HAP-1 (cell line): ENCODE measurements at regions not wholly inside any gene's neighbourhood (a gene's known extent, or its start where the extent isn't known, plus 50 kb on each side); places are given as distances from the start of the nearest gene placed in this dataset.
"Not testable (repeated sequence)": the region's sequence is repeated elsewhere in the genome, so short reads cannot be mapped to it uniquely, and the experiment has no call there.

Experiments
- DNase-seq, 2 experiments: peaks; one replicate each; pipeline ENCODE4 v3.0.0-alpha.2; 2016 to 2020; ENCODE audit warnings: low spot score in 2 of 2
- H3K27me3 ChIP-seq: fragments of 250-450 bp; sonication (Bioruptor Pico); 2 replicates; pipeline ENCODE4 v1.5.1; 2020; ENCODE audit warnings: low read depth, mild to moderate bottlenecking, moderate library complexity
- H3K36me3 ChIP-seq: fragments of 250-450 bp; sonication (Bioruptor Pico); replicated peaks from 2 replicates; pipeline ENCODE4 v1.5.1; 2020; ENCODE audit warnings: mild to moderate bottlenecking
- H3K4me1 ChIP-seq: fragments of 250-450 bp; sonication (Bioruptor Pico); 2 replicates; pipeline ENCODE4 v1.5.1; 2020; ENCODE audit warnings: mild to moderate bottlenecking
- H3K4me3 ChIP-seq: fragments of 250-450 bp; sonication (Bioruptor Pico); 2 replicates; pipeline ENCODE4 v1.5.1; 2020; ENCODE audit warnings: mild to moderate bottlenecking, moderate library complexity
- H3K9me3 ChIP-seq: fragments of 250-450 bp; sonication (Bioruptor Pico); 2 replicates; pipeline ENCODE4 v1.5.1; 2020; ENCODE audit warnings: mild to moderate bottlenecking, moderate library complexity
- in situ Hi-C: fragments of 300-500 bp; cut with MboI; formaldehyde crosslinking; loops from 3 replicates; pipeline ENCODE4 v1.14.3; 2020; ENCODE audit warnings: low sequenced_read_pairs, inconsistent platforms, mixed read lengths

DNA sequence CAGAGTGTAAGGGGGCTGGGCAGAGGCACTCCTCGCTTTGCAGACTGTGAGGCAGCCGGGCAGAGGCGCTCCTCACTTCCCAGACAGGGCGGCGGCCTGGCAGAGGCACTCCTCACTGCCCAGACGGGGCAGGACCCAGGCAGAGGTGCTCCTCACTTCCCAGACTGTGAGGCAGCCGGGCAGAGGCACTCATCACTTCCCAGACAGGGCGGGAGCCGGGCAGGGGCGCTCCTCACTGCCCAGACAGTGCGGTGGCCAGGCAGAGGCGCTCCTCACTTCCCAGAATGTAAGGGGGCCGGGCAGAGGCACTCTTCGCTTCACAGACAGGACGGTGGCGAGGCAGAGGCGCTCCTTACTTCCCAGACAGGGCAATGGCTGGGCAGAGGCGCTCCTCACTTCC lies 442.5 kb downstream of the SPATA31D1 start:
- in situ Hi-C loops = no loop called here
- no peak overlapping the region for H3K4me3 ChIP-seq
- no peak for DNase-seq
- H3K9me3 ChIP-seq = no peaks in the 10 kb centered on the region
- H3K36me3 ChIP-seq = no peaks in the 10 kb centered on the region
- no peaks in the 10 kb centered on the region for H3K4me1 ChIP-seq
- H3K27me3 ChIP-seq = no peaks in the 10 kb centered on the region

- H3K36me3 ChIP-seq, H3K9me3 ChIP-seq, DNase-seq, H3K27me3 ChIP-seq, in situ Hi-C loops, H3K4me3 ChIP-seq, H3K4me1 ChIP-seq: not testable (repeated sequence)
Measured at GRCh38 chr9:82433290-82433931, 444.8 kb downstream of the SPATA31D1 start.

DNA sequence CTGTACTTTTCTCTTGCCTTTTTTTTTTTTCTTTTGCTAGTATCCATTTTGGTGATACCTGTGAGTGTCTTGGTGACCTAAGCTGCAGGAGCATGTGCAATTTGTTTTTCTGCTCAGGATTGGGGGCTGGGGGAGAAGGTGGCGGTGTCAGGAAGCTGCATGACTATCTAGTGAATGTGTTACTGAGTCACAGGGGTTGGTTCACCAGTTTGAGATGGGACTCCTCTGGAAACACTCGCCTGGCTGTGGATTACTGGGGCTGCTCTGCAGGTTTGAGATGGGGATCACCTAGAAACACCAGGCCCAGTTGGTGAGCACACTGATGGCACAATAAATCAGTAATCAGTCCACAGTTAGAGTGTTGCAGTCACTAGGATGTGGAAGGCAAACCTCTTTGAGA lies 447.9 kb downstream of the SPATA31D1 start:
- no peaks in the 10 kb centered on the region for H3K27me3 ChIP-seq
- DNase-seq = no peak
- in situ Hi-C loops = no loop called here

DNA sequence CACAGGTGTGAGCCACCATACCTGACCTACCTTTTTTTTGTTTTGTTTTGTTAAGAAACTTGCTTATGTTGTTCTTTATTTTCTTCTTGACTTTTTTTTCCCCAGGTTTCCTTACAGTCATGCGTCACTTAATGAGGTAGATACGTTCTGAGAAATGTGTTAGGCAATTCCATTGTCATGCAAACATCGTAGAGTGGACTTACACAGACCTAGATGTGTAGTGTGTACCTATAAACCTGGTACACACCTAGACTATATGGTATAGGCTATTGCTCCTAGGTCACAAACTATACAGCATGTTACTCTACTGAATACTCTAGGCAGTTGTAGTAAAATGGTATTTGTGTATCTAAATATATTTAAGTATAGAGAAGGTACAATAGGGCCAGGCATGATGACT lies 448.6 kb downstream of the SPATA31D1 start:
- in situ Hi-C loops, DNase-seq, H3K4me1 ChIP-seq, H3K9me3 ChIP-seq, H3K27me3 ChIP-seq, H3K4me3 ChIP-seq, H3K36me3 ChIP-seq: not testable (repeated sequence)

More for the DNA sequence above, 447.9 kb downstream of the SPATA31D1 start:
- Histone ChIP-seq H3K4me1 (no peaks in the 10 kb centered on the region), H3K9me3 (no peaks in the 10 kb centered on the region), H3K4me3 (no peak overlapping the region), H3K36me3 (no peaks in the 10 kb centered on the region)

DNA sequence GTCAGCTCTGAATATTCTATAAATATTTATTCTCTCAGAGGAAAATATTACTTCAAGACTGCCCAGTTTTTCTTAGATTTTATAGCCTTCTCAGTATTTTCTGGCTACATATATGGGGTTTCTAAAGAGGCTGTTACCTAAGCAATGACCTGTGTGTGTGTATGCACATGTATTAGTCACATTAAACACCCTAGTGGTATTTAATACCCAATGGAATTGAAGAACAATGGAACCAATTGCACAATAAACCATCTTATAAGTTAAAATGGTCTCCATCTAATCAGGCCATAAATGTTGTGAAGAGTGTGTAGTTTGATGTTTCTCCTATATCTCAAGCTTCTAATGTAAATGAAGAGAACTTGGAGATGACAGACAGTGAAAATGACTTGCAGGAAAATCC lies 450.0 kb downstream of the SPATA31D1 start:
- in situ Hi-C loops = no loop called here
- Histone ChIP-seq H3K4me3 (no peak overlapping the region), H3K27me3 (no peaks in the 10 kb centered on the region), H3K36me3 (no peaks in the 10 kb centered on the region), H3K9me3 (no peaks in the 10 kb centered on the region), H3K4me1 (no peaks in the 10 kb centered on the region)
- DNase-seq = no peak

DNA sequence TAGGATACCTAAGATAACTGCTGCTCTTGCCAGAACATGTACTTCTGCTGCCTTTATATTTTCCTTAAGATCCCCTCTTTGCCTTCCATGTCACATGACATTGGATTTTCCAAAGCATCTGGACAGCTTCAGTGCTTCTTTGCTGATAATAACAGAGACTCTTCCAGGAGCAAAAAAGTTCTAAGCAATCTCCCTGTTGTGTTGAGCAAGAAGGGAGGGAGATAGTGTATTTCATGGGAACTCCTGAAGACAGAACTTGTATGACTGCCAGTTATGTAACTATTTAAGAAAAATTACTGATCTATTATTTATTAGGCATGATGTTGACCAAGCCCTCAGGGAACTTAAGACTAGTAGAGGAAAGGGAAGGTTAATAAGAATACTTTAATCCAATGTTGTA lies 454.7 kb downstream of the SPATA31D1 start:
- no peak for DNase-seq
- H3K9me3 ChIP-seq = no peaks in the 10 kb centered on the region
- in situ Hi-C loops = no loop called here

GRCh38 chr9:82445556-82445955 lies 457.0 kb downstream of the SPATA31D1 start:
- Histone ChIP-seq H3K4me1 (no peaks in the 10 kb centered on the region), H3K4me3 (no peak overlapping the region), H3K9me3 (no peaks in the 10 kb centered on the region), H3K27me3 (no peaks in the 10 kb centered on the region), H3K36me3 (no peaks in the 10 kb centered on the region)
- in situ Hi-C loops = no loop called here
- DNase-seq = no peak

More for the DNA sequence above, 454.7 kb downstream of the SPATA31D1 start:
- Histone ChIP-seq H3K4me3 (no peak overlapping the region), H3K27me3 (no peaks in the 10 kb centered on the region), H3K36me3 (no peaks in the 10 kb centered on the region), H3K4me1 (no peaks in the 10 kb centered on the region)

DNA sequence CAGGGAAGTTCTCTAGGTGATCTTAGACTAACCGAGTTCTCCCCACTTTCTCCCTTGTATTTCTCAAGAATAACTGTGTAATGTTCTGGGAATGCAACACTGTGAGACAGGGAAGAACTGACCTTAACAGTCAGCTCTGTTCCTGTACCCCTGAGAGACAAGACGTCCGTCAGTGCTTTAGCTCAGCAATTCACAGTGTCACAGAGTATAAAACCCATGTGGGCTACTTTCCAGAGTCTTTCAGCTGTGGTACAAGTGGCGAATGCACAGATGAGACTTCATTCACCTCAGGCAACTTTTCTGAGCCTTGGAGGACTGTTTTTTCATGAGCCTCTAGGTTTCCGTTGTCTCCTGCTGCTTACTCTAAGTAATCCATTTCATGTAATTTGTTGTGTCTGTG lies 458.8 kb downstream of the SPATA31D1 start:
- in situ Hi-C loops = no loop called here

GRCh38 chr9:82449986-82450385 lies 461.4 kb downstream of the SPATA31D1 start:
- in situ Hi-C loops = no loop called here
- no peaks in the 10 kb centered on the region for H3K4me1 ChIP-seq
- DNase-seq = no peak

More for the DNA sequence above, 458.8 kb downstream of the SPATA31D1 start:
- DNase-seq = no peak
- Histone ChIP-seq H3K4me3 (no peak overlapping the region), H3K27me3 (no peaks in the 10 kb centered on the region), H3K4me1 (no peaks in the 10 kb centered on the region), H3K9me3 (no peaks in the 10 kb centered on the region), H3K36me3 (no peaks in the 10 kb centered on the region)

GRCh38 chr9:82454509-82455190 lies 466.1 kb downstream of the SPATA31D1 start:
- H3K4me3 ChIP-seq = no peak overlapping the region
- H3K9me3 ChIP-seq = no peaks in the 10 kb centered on the region
- in situ Hi-C loops = no loop called here
- no peaks in the 10 kb centered on the region for H3K4me1 ChIP-seq
- no peaks in the 10 kb centered on the region for H3K27me3 ChIP-seq
- no peaks in the 10 kb centered on the region for H3K36me3 ChIP-seq
- no peak for DNase-seq

More at GRCh38 chr9:82449986-82450385, 461.4 kb downstream of the SPATA31D1 start:
- no peaks in the 10 kb centered on the region for H3K27me3 ChIP-seq
- H3K4me3 ChIP-seq = no peak overlapping the region
- no peaks in the 10 kb centered on the region for H3K36me3 ChIP-seq
- H3K9me3 ChIP-seq = no peaks in the 10 kb centered on the region

DNA sequence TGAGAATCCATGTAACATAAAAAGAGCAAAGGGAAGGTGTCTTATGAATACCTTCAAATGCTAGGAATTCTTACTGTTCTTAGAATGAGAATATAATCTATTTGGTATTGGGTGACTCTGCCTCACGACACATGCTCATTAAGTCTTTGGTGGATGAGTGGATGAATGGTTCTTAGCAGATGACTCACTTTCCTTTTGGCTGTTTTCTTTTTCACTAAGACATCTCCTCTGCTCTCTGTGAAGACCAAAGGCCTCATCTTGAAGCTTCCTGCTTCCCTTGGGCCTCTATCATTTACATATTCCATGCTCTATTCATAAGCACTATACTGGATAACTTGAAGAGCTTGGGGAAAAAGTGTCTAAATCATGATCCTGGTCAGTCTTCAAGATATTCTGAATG lies 468.1 kb downstream of the SPATA31D1 start:
- no peak for DNase-seq
- H3K36me3 ChIP-seq = no peaks in the 10 kb centered on the region
- H3K4me1 ChIP-seq = no peaks in the 10 kb centered on the region
- no peaks in the 10 kb centered on the region for H3K27me3 ChIP-seq
- no peaks in the 10 kb centered on the region for H3K9me3 ChIP-seq
- in situ Hi-C loops = no loop called here
- no peak overlapping the region for H3K4me3 ChIP-seq

- no peaks in the 10 kb centered on the region for H3K4me1 ChIP-seq
- no peak overlapping the region for H3K4me3 ChIP-seq
- no peaks in the 10 kb centered on the region for H3K27me3 ChIP-seq
- no peaks in the 10 kb centered on the region for H3K36me3 ChIP-seq
- no peak for DNase-seq
- in situ Hi-C loops = no loop called here
- no peaks in the 10 kb centered on the region for H3K9me3 ChIP-seq
Measured at GRCh38 chr9:82457298-82457697, 468.7 kb downstream of the SPATA31D1 start.

- H3K36me3 ChIP-seq = no peaks in the 10 kb centered on the region
- H3K27me3 ChIP-seq = no peaks in the 10 kb centered on the region
- H3K4me1 ChIP-seq = no peaks in the 10 kb centered on the region
- DNase-seq = no peak
- in situ Hi-C loops = no loop called here
- H3K4me3 ChIP-seq = no peak overlapping the region
- H3K9me3 ChIP-seq = no peaks in the 10 kb centered on the region
Measured at GRCh38 chr9:82457891-82458290, 469.3 kb downstream of the SPATA31D1 start.

DNA sequence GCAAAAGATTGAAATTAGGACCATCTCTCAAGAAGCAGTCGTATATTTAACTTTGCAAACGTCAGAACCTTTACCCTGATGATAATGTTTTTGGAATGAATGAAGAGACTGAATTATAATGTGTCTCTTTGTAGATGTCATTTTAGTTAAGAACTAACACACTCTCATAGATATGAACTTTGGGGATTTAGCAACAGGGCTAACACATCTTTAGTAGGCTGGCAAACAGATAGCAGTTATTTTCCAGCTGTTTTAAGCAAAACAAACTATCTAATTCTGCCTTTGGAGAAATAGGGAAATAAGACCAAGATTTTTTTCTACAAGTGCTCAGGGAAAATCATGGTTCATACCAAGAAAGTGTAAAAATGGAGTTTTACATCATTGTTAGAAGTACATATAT lies 469.7 kb downstream of the SPATA31D1 start:
- in situ Hi-C loops = no loop called here
- no peaks in the 10 kb centered on the region for H3K9me3 ChIP-seq

More for the DNA sequence above, 469.7 kb downstream of the SPATA31D1 start:
- H3K36me3 ChIP-seq = no peaks in the 10 kb centered on the region
- DNase-seq = no peak
- no peaks in the 10 kb centered on the region for H3K27me3 ChIP-seq
- no peaks in the 10 kb centered on the region for H3K4me1 ChIP-seq
- no peak overlapping the region for H3K4me3 ChIP-seq
